Karpas-422 (cell line): ENCODE measurements at regions not wholly inside any gene's neighbourhood (a gene's known extent, or its start where the extent isn't known, plus 50 kb on each side); places are given as distances from the start of the nearest gene placed in this dataset.

Source experiments
- DNase-seq: peaks from one replicate; pipeline ENCODE4 v3.0.0-alpha.2; 2015
- H2AFZ ChIP-seq: fragments of 200-600 bp; sonication (generic); 2 replicates; pipeline ENCODE4 v1.6.1; 2014; ENCODE audit warnings: antibody characterized with exemption, low read length, mixed read lengths
- H3K27ac ChIP-seq: fragments of 200-600 bp; sonication (generic); 2 replicates; pipeline ENCODE4 v1.5.1; 2014; ENCODE audit warnings: mild to moderate bottlenecking, low read length, moderate library complexity
- H3K27me3 ChIP-seq: fragments of 200-600 bp; sonication (generic); 2 replicates; pipeline ENCODE4 v1.6.1; 2014; ENCODE audit warnings: low read length, mixed read lengths
- H3K36me3 ChIP-seq: fragments of 200-600 bp; sonication (generic); 2 replicates; pipeline ENCODE4 v1.6.1; 2014; ENCODE audit warnings: low read length, mixed read lengths; ENCODE audit not compliant: insufficient read depth
- H3K4me1 ChIP-seq: fragments of 200-600 bp; sonication (generic); 2 replicates; pipeline ENCODE4 v1.6.1; 2014; ENCODE audit warnings: mild to moderate bottlenecking, low read length, mixed read lengths
- H3K4me2 ChIP-seq: fragments of 200-600 bp; sonication (generic); 2 replicates; pipeline ENCODE4 v1.6.1; 2014; ENCODE audit warnings: low read length, low read depth, mild to moderate bottlenecking; ENCODE audit not compliant: poor library complexity, severe bottlenecking
- H3K4me3 ChIP-seq: fragments of 200-600 bp; sonication (generic); 2 replicates; pipeline ENCODE4 v1.5.1; 2014; ENCODE audit warnings: mild to moderate bottlenecking, antibody characterized with exemption, low read length, mixed read lengths
- H3K79me2 ChIP-seq: fragments of 200-600 bp; sonication (generic); 2 replicates; pipeline ENCODE4 v1.6.1; 2014; ENCODE audit warnings: mild to moderate bottlenecking, low read length, mixed read lengths
- H3K9ac ChIP-seq: fragments of 200-600 bp; sonication (generic); 2 replicates; pipeline ENCODE4 v1.6.0; 2014; ENCODE audit warnings: low read length
- H3K9me2 ChIP-seq: fragments of 200-600 bp; sonication (generic), shearing (Covaris generic); replicated peaks from 2 replicates; pipeline ENCODE4 v1.6.0; 2014; ENCODE audit warnings: mild to moderate bottlenecking, low read length, moderate library complexity; ENCODE audit not compliant: insufficient read depth
- H3K9me3 ChIP-seq: fragments of 300-700, 200-600 bp; sonication (generic); 2 replicates; pipeline ENCODE4 v1.6.1; 2014; ENCODE audit warnings: low read length, mixed read lengths
- H4K20me1 ChIP-seq: fragments of 200-600 bp; sonication (generic); 2 replicates; pipeline ENCODE4 v1.6.1; 2014; ENCODE audit warnings: mild to moderate bottlenecking, antibody characterized with exemption, low read length, low read depth; ENCODE audit not compliant: insufficient read depth

GRCh38 chr20:50242548-50242862 lies 51.9 kb downstream of the CEBPB start:
- DNase-seq, result no peak
- H4K20me1 ChIP-seq, result no peaks in the 10 kb centered on the region
- H3K9me3 ChIP-seq, result no peaks in the 10 kb centered on the region
- H3K4me3 ChIP-seq, result no peak overlapping the region
- no peak overlapping the region for H2AFZ ChIP-seq
- H3K4me1 ChIP-seq, result no peaks in the 10 kb centered on the region
- no peaks in the 10 kb centered on the region for H3K79me2 ChIP-seq
- no peaks in the 10 kb centered on the region for H3K9me2 ChIP-seq
- H3K4me2 ChIP-seq, result no peak overlapping the region
- H3K36me3 ChIP-seq, result no peaks in the 10 kb centered on the region
- no peak overlapping the region for H3K27ac ChIP-seq
- no peaks in the 10 kb centered on the region for H3K27me3 ChIP-seq
- no peak overlapping the region for H3K9ac ChIP-seq

DNA sequence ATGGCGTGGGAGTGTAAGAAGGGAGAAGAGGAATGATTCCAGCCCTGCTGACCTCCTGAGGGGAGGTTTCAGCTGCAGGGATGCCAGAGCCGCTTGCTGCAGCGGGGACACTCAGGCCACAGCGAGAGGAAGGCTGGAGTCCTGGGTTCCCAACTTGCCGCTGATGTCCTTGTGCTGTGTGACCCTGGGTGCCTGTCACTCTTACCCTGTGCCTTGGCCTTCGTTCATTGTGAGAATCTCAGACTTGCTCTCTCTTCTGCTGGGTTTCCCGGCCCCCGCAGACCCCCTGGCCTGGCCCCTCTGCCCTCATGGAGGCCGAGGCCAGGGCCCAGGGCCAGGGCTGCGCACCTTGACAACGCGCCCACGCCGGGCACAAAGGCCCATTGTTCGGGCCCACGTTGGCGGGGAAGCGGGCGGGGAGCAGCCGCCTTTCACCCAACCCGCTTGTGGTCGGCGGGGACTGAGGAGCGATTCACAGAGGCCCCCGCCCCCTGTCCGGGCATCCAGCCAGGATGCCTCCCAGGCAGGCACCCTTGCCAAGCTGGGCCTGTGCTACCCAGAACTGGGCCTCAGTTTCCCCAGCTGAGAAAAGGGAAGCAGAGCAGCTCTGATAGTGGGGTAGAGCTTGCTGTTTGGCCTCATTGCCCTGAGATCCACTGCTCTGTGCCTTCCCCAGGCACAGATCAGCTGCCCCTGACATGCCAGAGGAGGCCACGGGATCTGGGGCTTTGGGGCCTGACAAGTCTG lies 52.4 kb downstream of the CEBPB start:
- no peaks in the 10 kb centered on the region for H3K9me2 ChIP-seq
- no peaks in the 10 kb centered on the region for H3K4me1 ChIP-seq
- no peak overlapping the region for H3K4me2 ChIP-seq
- no peak overlapping the region for H3K27ac ChIP-seq
- H3K9ac ChIP-seq, result no peak overlapping the region
- H3K36me3 ChIP-seq, result no peaks in the 10 kb centered on the region
- no peaks in the 10 kb centered on the region for H3K27me3 ChIP-seq
- no peak overlapping the region for H2AFZ ChIP-seq
- H3K79me2 ChIP-seq, result no peaks in the 10 kb centered on the region
- no peaks in the 10 kb centered on the region for H4K20me1 ChIP-seq
- no peaks in the 10 kb centered on the region for H3K9me3 ChIP-seq
- DNase-seq, result no peak
- H3K4me3 ChIP-seq, result no peak overlapping the region

- Histone ChIP-seq H3K9me2 (no peaks in the 10 kb centered on the region), H4K20me1 (no peaks in the 10 kb centered on the region), H3K9me3 (no peaks in the 10 kb centered on the region), H3K36me3 (no peaks in the 10 kb centered on the region), H3K4me3 (no peak overlapping the region), H2AFZ (no peak overlapping the region), H3K27ac (no peak overlapping the region), H3K27me3 (no peaks in the 10 kb centered on the region), H3K79me2 (no peaks in the 10 kb centered on the region), H3K9ac (no peak overlapping the region), H3K4me1 (no peaks in the 10 kb centered on the region), H3K4me2 (no peak overlapping the region)
- DNase-seq, result no peak
These were observed 53.2 kb downstream of the CEBPB start for GRCh38 chr20:50243610-50244351.

DNA sequence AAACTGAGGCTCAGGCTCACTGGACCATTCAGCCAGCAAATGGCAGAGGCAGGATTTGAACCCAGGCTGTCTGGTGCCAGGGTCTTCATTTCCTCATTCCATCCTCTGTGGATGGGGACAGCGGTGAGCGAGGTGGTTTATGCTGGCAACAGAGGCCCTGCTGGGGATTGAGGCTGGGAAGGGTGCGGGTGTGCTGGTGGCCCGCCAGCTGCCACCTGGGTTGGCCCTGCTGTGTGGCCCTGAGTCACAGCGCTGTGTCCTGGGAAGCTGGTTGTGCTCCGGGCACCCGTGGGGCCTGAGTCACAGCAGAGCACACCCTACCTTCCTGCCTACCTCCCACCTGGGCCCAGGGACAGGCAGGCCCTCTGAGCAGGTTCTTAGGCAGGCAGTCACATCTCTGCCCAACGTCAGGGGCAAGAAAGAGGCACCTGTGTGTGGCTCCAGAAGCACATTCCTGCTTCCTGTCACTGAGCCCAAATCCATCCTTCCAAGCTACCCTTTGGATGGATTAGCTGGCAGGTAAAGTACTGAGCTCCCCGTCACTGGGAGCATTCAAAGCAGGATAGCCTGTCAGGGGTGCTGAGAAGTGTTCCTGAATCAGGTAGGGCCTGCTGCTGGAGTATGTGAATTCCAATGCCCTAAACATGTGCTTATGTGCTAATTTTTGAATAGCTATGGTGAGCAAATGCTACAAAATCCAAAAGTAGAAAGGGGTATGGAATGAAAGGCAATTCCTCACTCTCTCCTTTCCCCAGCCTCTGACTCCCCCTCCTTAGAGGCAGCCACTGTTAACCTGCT lies 53.9 kb downstream of the CEBPB start:
- no peak overlapping the region for H3K4me3 ChIP-seq
- H3K36me3 ChIP-seq, result no peaks in the 10 kb centered on the region
- H3K79me2 ChIP-seq, result no peaks in the 10 kb centered on the region
- H3K4me1 ChIP-seq, result no peaks in the 10 kb centered on the region
- DNase-seq, result no peak
- H3K9me3 ChIP-seq, result no peaks in the 10 kb centered on the region
- no peak overlapping the region for H3K27ac ChIP-seq
- no peaks in the 10 kb centered on the region for H3K9me2 ChIP-seq
- no peak overlapping the region for H3K4me2 ChIP-seq
- H4K20me1 ChIP-seq, result no peaks in the 10 kb centered on the region
- H3K27me3 ChIP-seq, result no peaks in the 10 kb centered on the region
- H2AFZ ChIP-seq, result no peak overlapping the region
- no peak overlapping the region for H3K9ac ChIP-seq

GRCh38 chr20:50245498-50246366 lies 55.1 kb downstream of the CEBPB start:
- no peak overlapping the region for H3K9ac ChIP-seq

DNA sequence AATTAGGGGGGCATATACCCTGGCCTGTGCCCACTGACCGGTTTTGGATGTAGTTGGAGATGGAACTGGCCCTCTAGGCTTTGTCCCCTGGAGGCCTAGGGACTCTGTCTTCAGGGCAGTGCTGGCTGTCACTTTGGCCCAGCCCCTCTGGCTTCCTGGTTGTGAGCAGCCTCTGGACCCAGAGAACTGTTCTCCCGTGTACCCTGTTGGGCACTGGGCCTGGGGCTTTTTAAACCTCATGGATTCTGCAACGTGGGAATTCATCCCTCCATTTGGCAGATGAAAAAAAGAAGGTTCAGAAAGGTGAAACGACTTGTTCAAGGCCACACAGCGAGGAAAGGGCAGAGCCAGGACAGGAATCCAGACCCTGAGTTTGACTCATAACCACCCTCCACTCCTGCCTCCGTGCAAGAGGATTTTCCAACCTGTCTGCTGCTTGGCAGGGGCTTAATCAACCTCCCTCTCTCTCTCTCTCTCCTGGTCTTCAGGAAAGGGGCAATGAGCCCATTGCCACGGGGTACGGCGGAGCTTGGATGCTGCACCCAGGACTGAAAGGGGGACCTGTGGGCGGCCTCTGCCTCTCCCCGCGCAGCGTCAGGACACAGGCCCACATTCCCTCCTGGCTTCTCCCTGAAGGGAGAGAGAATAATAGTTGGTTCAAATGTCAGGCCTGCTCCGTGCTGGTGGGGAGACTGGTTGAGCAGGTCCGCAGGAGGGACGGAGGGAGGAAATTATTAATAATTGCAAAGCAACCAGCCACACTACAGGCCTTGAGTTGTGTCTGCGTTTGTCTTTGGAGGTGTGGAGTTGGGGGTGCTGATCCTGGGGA lies 56.0 kb downstream of the CEBPB start:
- Histone ChIP-seq H3K9me2 (no peaks in the 10 kb centered on the region), H3K79me2 (no peaks in the 10 kb centered on the region), H3K36me3 (no peaks in the 10 kb centered on the region), H3K9me3 (no peaks in the 10 kb centered on the region), H3K4me1 (no peaks in the 10 kb centered on the region), H3K27ac (no peak overlapping the region), H3K9ac (no peak overlapping the region), H2AFZ (no peak overlapping the region), H3K4me2 (no peak overlapping the region), H3K27me3 (no peaks in the 10 kb centered on the region), H3K4me3 (no peak overlapping the region), H4K20me1 (no peaks in the 10 kb centered on the region)
- no peak for DNase-seq

More at GRCh38 chr20:50245498-50246366, 55.1 kb downstream of the CEBPB start:
- no peaks in the 10 kb centered on the region for H3K27me3 ChIP-seq
- H3K4me1 ChIP-seq, result no peaks in the 10 kb centered on the region
- H3K9me3 ChIP-seq, result no peaks in the 10 kb centered on the region
- no peak overlapping the region for H3K4me2 ChIP-seq
- no peaks in the 10 kb centered on the region for H4K20me1 ChIP-seq
- H3K79me2 ChIP-seq, result no peaks in the 10 kb centered on the region
- no peaks in the 10 kb centered on the region for H3K36me3 ChIP-seq
- no peaks in the 10 kb centered on the region for H3K9me2 ChIP-seq
- DNase-seq, result no peak
- H3K27ac ChIP-seq, result no peak overlapping the region
- H2AFZ ChIP-seq, result no peak overlapping the region
- no peak overlapping the region for H3K4me3 ChIP-seq

DNA sequence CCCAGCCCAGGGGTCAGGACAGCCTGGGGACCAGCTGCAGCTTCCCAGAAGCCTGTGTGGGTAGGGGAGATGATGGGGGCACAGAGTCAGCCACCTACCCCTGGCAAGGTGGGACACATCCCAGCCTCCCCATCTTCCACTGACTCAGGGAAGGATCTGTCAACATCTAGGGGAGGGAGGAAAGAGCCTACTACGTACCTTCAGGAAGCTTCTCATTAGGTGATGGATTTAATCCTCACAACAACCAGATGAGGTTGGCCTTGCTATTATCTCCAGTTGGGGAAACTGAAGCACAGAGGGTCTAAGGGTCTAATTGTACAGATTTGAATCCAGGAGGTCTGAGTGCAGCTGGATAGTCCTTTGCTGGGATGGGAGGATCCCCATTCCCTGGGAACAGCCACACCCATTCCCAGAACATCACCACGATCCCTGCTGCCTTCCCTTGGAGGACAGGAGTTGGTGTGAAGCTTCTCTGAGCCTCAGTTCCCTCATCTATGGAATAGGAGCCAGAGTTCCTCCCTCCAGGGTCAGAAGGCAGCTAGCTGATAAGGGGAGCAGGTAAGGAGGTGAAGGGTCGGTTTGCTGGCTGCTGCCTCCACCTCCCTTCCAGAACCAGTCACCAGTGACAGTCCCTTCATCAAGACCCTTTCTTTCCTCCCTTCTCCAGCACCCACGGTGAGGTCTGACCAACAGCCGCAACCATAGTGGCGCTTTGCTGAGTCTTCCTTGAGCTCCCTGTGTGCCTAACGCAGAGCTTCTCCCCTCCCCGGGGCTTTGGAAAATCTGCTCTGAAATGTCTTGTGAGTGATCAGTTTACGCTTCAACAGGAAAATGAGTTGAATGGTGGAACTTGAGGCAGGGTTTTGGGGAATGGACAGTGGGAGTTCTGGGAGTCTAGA lies 56.8 kb downstream of the CEBPB start:
- no peaks in the 10 kb centered on the region for H3K79me2 ChIP-seq
- no peak overlapping the region for H3K4me3 ChIP-seq
- no peak for DNase-seq
- no peaks in the 10 kb centered on the region for H3K4me1 ChIP-seq
- H2AFZ ChIP-seq, result no peak overlapping the region
- no peaks in the 10 kb centered on the region for H3K9me3 ChIP-seq
- no peak overlapping the region for H3K27ac ChIP-seq
- no peaks in the 10 kb centered on the region for H3K36me3 ChIP-seq
- no peaks in the 10 kb centered on the region for H4K20me1 ChIP-seq
- no peak overlapping the region for H3K4me2 ChIP-seq
- H3K9me2 ChIP-seq, result no peaks in the 10 kb centered on the region
- H3K9ac ChIP-seq, result no peak overlapping the region
- no peaks in the 10 kb centered on the region for H3K27me3 ChIP-seq
